ENCODE measurements at regions not wholly inside any gene's neighbourhood (a gene's known extent, or its start where the extent isn't known, plus 50 kb on each side); places are given as distances from the start of the nearest gene placed in this dataset.
"Not testable (repeated sequence)": the region's sequence is repeated elsewhere in the genome, so short reads cannot be mapped to it uniquely, and the experiment has no call there.

- Mint-ChIP-seq H3K4me3 (no peak overlapping the region), H3K9me3 (peaks cover 14% of the 10 kb centered on the region), H3K27ac (no peak overlapping the region), H3K4me1 (ENCODE audit: low read depth) (no peaks in the 10 kb centered on the region), H3K36me3 (ENCODE audit: low read depth) (no peaks in the 10 kb centered on the region), H3K27me3 (ENCODE audit: insufficient read depth) (no peaks in the 10 kb centered on the region)
- no peak for TF ChIP-seq CTCF (IDR thresholded peaks at IDR 0.05)
- DNase-seq = no peak
Measured at GRCh38 chr16:25372716-25373115, 115.1 kb upstream of the ZKSCAN2 start.

- TF ChIP-seq CTCF (IDR thresholded peaks at IDR 0.05) = no peak
- H3K27ac Mint-ChIP-seq = no peak overlapping the region
- no peaks in the 10 kb centered on the region for H3K27me3 Mint-ChIP-seq (ENCODE audit: insufficient read depth)
- H3K4me1 Mint-ChIP-seq (ENCODE audit: low read depth) = no peaks in the 10 kb centered on the region
- no peaks in the 10 kb centered on the region for H3K36me3 Mint-ChIP-seq (ENCODE audit: low read depth)
- no peak for DNase-seq
- H3K4me3 Mint-ChIP-seq = no peak overlapping the region
- H3K9me3 Mint-ChIP-seq = peaks cover 9% of the 10 kb centered on the region
Measured at GRCh38 chr16:25371342-25371741, 113.7 kb upstream of the ZKSCAN2 start.

DNA sequence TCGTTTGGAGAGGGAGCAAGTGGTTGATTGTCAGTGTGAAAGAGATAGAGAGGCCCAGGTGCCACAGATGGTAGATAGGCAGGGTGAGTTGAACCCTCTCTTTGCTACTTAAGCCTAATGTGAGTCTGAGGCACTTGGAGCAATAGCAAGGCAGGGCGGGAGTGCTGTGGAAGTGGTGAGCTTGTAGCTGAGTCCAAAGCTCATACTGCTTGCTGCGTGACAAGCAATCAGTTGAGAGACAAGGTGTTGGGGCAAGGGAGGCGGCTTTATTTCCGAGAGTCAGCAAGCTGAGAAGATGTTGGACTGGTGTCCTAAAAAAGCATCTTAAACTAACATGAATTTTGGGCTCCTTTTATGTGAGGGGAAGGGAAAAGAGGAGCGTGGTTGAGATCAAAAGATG lies 112.9 kb upstream of the ZKSCAN2 start:
- Mint-ChIP-seq H3K4me3 (no peak overlapping the region), H3K27me3 (ENCODE audit: insufficient read depth) (no peaks in the 10 kb centered on the region), H3K9me3 (peaks cover 9% of the 10 kb centered on the region), H3K4me1 (ENCODE audit: low read depth) (no peaks in the 10 kb centered on the region), H3K27ac (no peak overlapping the region), H3K36me3 (ENCODE audit: low read depth) (no peaks in the 10 kb centered on the region)
- no peak for TF ChIP-seq CTCF (IDR thresholded peaks at IDR 0.05)
- DNase-seq = no peak

DNA sequence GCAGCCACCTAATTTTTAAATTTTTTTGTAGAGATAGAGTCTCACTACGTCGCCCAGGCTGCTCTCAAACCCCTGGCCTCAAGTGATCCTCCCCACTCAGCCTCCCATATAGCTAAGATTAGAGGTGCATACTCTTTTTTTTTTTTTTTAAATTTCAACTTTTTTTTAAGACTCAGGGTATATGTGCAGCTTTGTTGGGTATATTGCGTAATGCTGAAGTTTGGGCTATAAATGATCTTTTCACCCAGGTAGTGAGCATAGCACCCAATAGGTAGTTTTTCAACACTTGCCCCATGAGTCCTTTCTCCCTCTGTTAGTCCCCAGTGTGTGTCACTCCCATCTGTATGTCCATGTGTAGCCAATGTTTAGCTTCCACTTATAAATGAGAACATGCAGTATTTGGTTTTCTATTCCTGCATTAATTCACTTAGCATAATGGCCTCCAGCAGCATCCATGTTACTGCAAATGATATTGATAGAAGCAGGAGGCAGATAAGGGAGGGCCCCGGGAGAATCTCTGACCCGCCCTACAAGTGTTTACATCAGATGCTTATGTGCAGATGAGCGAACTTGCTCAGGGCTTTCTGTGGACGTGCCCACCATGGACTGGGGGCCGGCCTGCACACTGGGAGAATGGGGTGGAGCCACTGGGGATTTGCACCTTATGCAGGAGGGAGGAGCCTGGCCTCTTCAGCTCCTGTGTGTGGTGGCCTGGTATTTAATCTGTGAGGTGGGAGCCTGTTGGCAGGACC lies 110.3 kb upstream of the ZKSCAN2 start:
- no peak overlapping the region for H3K4me3 Mint-ChIP-seq
- H3K9me3 Mint-ChIP-seq = peaks cover 16% of the 10 kb centered on the region
- H3K36me3 Mint-ChIP-seq (ENCODE audit: low read depth) = no peaks in the 10 kb centered on the region
- H3K27me3 Mint-ChIP-seq (ENCODE audit: insufficient read depth) = no peaks in the 10 kb centered on the region
- H3K27ac Mint-ChIP-seq = no peak overlapping the region
- no peak for TF ChIP-seq CTCF (IDR thresholded peaks at IDR 0.05)
- no peaks in the 10 kb centered on the region for H3K4me1 Mint-ChIP-seq (ENCODE audit: low read depth)
- no peak for DNase-seq

- no peak for TF ChIP-seq CTCF (IDR thresholded peaks at IDR 0.05)
- Mint-ChIP-seq H3K9me3 (peaks cover 27% of the 10 kb centered on the region), H3K4me1 (ENCODE audit: low read depth) (no peaks in the 10 kb centered on the region), H3K4me3 (no peak overlapping the region), H3K27me3 (ENCODE audit: insufficient read depth) (no peaks in the 10 kb centered on the region), H3K36me3 (ENCODE audit: low read depth) (no peaks in the 10 kb centered on the region), H3K27ac (no peak overlapping the region)
- DNase-seq = no peak
Measured at GRCh38 chr16:25366078-25366477, 108.4 kb upstream of the ZKSCAN2 start.

DNA sequence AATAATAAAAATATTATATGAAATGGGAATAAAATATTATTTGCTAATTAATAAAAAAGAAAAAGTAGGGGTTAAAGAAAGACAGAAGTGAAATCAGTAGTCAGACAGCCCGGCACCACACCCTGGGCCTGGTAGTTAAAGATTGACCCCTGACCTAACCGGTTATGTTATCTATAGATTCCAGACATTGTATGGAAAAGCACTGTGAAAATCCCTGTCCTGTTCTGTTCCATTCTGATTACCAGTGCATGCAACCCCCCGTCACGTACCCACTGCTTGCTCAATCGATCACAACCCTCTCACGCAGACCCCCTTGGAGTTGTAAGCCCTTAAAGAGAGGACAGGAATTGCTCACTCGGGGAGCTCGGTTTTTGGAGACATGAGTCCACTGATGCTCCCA lies 101.9 kb upstream of the ZKSCAN2 start:
- peaks cover 41% of the 10 kb centered on the region for H3K9me3 Mint-ChIP-seq
- H3K4me1 Mint-ChIP-seq (ENCODE audit: low read depth) = not testable (repeated sequence)

More for the DNA sequence above, 101.9 kb upstream of the ZKSCAN2 start:
- H3K27me3 Mint-ChIP-seq (ENCODE audit: insufficient read depth); H3K36me3 Mint-ChIP-seq (ENCODE audit: low read depth); DNase-seq; H3K27ac Mint-ChIP-seq; H3K4me3 Mint-ChIP-seq: not testable (repeated sequence)

All from HFFc6 (cell line).